ENCODE measurements at regions not wholly inside any gene's neighbourhood (a gene's known extent, or its start where the extent isn't known, plus 50 kb on each side); places are given as distances from the start of the nearest gene placed in this dataset.

DNA sequence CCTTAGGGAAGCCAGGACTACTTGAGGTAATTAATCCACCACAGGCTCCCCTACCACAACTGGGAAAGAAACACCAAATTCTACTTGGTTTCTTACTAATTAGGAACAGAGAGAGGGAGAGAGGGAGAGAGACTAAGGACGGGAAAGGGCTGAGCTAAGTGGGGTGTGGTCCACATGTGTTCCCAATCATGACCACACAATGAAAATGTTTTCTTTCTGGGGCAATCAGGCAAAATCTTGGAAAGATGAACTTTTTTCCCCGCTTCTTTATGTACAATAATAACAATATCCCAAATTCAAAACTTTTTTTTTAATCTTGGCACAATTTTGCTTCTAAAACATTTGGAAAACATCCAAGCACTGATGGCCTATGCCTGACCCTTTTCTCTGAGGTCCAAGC, 734.4 kb downstream of the MAFB start:
- in situ Hi-C loops (cut with MboI; ENCODE audit: low sequenced_read_pairs), result no loop called here

DNA sequence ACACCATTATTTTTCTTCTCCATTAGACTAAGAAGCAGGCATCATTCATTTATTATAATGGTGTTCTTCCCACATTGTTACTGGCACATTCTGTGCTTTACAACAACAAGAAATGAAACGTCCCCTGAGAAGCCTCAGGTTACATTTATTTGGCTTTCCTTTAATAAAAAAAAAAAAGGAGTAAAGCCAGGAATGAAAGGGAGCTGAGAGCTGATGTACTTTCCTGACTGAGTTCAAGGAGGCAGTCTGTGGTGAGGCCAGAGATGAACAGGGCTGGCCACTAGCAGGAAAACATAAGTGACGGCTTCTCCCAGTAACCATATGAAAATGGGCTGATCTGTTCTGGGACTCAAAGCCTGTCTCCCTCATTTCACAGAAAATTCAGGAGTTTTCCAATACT, 742.1 kb downstream of the MAFB start:
- in situ Hi-C loops (cut with MboI; ENCODE audit: low sequenced_read_pairs), result no loop called here

DNA sequence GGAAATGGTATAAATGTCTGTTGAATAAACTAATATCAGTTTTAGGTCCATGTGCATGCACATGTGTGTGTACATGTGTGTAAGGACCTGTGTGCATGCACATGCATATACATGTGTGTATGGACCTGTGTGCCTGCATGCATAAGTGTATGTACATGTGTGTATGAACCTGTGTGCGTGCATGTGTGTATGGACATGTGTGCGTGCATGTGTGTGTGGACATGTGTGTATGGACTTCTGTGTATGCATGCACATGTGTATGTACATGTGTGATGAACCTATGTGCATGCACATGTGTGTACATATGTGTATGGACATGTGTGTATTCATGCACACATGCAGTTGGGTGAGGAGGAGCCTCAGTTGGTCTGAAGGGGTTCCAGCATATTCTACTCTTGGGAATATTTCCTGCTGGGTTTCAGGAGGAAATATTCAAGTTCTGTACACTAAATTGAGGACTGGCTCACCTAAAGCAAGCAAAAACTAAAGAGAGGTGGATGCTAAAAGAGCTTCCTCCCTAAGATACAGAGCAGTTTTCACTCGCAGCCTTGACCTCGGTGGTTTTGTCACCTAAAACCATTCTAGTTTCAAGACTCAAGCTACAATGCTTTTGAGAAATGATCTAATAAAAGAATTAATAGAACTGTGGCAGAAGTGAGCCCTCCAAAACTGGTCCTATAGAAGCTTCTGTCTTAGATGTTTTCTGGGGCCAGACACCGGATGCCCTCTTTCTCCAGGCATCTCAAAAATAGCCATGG, 742.8 kb downstream of the MAFB start:
- in situ Hi-C loops (cut with MboI; ENCODE audit: low sequenced_read_pairs), result no loop called here

DNA sequence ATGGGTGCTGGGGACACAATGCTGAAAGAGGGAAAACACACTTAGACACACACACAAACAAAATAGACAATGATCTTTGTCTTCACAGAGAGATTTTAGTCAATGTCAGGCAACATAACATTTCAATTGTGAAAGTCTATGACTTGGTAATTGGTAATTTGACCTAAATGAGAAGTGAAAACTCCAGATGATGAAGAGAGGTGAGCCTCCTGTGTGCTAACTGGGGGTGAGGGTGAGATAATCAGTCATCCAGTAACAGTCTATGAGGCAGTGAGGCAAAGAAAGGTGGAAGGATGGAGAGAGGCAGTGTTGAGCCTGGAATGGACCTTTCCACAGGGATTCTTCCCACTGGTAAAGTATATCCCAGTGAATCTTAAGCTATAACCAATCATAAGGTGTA, 744.2 kb downstream of the MAFB start:
- in situ Hi-C loops (cut with MboI; ENCODE audit: low sequenced_read_pairs), result no loop called here

DNA sequence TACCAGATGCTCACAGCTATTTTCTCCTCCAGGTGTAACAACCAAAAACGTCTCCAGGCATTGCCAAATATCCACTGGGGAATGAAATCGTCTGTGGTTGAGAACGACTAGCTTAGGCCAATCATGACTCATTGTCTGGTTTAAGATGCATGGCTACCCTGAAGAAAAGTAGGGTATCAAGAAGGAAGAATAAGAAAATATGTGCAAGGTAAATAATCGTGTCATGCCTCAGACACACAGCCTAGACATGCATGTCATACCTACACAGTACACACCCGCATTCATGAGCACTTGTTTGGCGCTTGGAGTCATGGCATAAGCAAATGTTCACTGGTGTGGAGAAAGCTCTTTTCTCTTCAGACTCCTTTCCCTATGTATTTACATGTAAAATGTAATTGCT, 745.7 kb downstream of the MAFB start:
- in situ Hi-C loops (cut with MboI; ENCODE audit: low sequenced_read_pairs), result no loop called here

DNA sequence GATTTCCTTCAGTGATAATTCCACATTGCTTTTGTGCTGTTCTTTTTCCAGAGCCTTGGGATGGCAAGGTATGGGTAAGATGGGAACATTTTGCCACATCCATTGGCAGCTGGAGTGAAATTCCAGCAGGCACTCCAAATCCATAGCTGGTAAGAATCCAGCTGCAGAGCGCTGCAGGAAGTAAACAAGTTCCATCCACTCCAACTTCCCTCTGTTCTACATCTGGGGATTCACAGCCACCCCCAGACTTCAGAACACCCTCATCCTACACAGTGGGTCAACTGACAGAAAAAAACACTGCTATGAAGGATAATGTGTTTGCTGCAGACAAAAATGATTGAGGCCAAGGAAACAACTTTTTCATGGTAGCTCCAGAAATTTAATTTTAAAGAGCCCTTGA, 747.8 kb downstream of the MAFB start:
- in situ Hi-C loops (cut with MboI; ENCODE audit: low sequenced_read_pairs), result no loop called here

DNA sequence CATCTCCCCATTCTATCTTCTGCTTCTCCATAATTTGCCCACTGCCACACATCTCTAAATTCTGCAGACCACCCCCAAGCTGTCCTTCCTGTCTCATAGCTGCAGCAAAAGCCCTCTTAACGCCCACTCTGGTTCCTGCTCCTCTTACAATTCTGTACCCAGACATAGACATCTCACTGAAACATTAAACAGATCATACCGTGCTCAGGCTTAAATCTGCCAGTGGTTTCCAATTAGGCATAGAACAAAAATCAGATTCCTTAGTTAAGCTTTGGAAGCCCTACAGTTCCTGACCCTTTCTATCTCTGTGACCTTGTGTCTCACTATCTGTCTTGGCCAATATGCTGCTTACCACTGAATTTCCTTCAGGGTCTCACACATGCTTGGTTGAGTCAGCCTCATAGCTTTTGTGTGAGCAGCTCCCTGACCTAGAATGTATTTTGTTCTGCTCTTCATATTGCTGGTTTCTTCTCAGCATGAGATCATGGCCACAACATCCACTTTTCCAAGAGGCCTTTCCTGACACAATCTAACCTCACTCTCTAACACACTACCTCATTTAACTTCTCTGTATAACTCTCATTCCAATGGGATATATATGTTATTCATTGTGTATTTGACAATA, 749.7 kb downstream of the MAFB start:
- in situ Hi-C loops (cut with MboI; ENCODE audit: low sequenced_read_pairs), result no loop called here

DNA sequence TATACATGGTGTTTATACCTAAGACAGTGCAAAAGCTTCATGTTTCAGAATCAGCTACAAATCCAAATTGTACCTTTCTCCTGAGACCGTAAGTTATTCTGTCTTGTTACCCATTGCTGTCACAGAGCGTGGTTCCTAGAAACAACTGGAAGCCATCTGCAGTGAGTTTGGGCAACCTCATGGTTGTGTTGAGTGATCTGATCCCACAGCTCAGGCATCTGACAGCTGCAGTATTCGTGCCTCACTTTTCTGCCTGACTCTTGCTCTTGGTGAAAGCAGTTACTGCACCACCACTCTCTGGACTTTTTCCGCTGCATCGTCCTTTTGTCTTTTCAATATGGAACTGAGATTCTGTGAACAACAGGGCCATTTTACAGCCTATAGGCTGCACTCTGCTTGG, 752.6 kb downstream of the MAFB start:
- in situ Hi-C loops (cut with MboI; ENCODE audit: low sequenced_read_pairs), result no loop called here

DNA sequence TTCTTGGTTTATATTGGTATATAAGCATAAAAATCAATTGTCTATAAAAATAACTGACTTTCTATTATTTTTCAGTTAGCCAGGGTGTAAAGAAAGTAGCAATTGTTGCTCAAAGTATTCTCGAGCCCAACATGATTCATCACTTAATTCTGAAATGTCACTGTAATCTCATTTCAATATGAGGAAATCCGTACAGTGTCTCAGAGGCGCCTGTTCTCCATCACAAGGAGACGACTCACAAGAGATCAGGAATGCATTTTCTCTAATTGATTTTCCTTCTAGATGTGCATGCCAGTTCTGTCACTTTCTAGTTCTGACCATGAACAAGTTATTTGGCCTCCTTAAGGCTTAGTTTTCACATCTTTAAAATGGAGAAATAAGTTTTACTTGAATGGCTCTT, 753.1 kb downstream of the MAFB start:
- in situ Hi-C loops (cut with MboI; ENCODE audit: low sequenced_read_pairs), result no loop called here

DNA sequence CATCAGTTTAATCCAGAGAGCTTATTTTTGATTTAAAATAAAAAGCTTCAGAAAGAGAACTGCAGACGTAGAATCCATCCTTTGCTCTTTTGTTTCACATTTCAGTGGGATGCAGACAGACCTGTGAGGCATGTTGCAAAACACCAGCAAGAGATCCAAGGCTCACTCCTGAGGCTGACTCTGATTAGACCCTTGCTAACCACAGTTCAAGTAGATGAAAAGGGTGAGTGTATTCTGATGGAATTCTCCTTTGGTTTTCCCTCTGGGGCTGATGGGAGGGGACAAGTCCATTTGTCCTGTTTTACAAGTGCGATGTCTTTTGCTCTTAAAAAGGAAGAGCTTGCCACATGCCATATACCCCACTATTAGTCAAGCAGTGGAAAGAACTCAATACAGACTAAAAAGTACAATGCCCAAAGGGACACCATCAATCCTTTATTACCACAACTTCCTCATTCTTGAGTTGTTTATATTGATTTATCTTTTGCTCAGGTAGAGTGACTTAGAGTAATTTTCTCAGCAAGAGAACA, 772.7 kb downstream of the MAFB start:
- in situ Hi-C loops (cut with MboI; ENCODE audit: low sequenced_read_pairs), result no loop called here

DNA sequence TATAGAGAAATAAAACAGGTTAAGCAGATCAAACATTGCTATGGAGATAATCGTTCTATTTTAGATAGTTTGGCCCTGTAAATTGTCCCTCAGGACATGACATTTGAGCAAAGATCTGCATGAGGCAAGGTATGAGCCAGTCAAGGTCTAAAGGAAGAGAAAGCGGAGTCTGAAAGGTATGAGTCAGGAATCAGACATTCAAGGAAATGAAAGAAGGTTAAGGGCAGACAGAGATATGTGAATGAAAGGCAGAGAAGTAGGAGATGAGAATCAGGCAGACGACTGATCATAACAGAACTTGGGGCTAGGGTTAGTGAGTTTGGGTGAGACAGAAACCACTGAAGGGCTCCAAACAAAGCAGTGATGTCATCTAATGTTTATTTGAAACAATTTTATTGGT, 775.8 kb downstream of the MAFB start:
- in situ Hi-C loops (cut with MboI; ENCODE audit: low sequenced_read_pairs), result no loop called here

DNA sequence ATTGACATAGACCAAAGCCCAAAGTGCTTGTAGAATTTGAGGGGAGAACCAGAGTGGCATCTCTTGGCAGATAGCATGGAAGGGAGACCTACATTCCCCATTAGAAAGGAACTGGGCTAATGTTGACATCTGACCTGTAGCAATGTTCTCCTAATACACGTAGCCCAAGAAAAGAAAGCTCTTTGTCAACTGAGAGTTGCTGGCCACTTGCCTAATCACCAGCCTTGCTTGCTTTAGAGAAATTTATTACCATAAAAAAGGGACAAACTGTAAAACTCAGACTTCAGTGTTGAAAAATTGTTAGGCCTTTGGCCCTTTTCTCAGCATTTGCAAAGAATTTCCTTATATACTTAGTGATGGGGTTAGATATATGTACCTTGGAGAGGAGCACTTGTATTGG, 777.5 kb downstream of the MAFB start:
- in situ Hi-C loops (cut with MboI; ENCODE audit: low sequenced_read_pairs), result no loop called here

DNA sequence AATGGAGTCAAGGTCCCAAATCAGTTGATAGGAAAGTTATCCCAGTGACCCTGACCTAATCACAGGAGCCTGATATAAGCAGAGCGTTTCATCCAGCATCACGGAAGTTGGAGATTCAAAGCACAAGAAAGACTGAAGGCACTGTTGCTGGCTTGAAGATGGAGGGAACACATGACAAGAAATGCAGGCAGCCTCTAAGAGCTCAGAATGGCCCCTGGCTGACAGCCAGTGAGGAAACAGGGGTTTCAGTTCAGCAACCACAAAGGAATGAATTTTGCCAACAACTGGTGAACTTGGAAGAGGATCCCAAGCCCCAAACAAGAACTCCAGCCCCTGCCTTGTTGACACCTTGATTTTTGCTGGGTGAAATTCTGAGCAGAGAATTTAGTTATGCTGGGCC, 778.5 kb downstream of the MAFB start:
- in situ Hi-C loops (cut with MboI; ENCODE audit: low sequenced_read_pairs), result no loop called here

DNA sequence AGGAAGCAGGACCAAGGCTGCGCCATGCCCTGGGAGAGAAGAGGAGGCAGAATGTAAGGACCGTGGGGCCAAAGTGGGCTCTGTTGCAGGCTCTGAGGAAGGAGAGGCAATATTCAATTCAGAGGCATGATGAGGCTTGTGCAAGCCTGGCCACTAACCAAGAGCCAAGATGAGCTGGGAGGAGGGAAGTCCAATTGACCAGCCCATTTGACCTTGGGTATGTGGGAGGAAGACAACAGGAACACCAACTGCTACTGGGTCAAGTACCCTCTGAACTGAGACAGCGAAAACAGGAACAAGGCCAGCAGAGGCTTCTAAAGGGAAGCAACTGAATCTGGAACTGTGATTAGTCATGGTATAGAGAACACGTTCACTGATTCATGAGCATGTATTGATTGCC, 779.6 kb downstream of the MAFB start:
- in situ Hi-C loops (cut with MboI; ENCODE audit: low sequenced_read_pairs), result no loop called here

DNA sequence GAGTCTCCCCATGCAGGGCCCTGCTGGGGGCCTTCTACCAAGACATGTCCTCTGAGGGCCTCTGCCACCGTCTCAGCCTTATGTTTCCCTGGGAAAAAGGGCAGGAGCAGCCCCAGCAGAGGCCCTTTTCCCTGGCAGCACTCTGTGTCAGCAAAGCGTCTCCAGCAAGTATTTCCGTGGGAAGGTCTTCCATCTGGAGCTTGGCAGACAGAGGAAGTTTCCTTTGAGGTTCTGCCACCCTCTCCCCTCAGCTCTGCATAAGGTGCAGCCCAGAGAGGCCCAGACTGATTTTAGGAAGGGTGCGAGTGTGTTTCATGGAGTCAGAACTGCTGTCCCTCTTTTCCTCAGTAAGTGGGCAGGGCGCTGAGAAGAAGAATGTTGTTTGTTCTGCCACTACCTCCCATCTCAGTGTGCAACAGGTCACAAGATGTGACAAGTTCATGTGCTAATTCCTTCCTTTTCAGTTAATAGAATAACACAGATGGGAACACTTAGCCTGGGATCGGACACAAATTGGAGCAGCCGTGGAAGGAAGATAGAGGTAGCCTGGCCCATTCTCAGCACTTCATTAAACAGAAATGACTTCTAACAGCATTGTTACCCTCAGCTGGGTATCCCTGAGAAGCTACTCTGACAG, 784.4 kb downstream of the MAFB start:
- in situ Hi-C loops (cut with MboI; ENCODE audit: low sequenced_read_pairs), result no loop called here

DNA sequence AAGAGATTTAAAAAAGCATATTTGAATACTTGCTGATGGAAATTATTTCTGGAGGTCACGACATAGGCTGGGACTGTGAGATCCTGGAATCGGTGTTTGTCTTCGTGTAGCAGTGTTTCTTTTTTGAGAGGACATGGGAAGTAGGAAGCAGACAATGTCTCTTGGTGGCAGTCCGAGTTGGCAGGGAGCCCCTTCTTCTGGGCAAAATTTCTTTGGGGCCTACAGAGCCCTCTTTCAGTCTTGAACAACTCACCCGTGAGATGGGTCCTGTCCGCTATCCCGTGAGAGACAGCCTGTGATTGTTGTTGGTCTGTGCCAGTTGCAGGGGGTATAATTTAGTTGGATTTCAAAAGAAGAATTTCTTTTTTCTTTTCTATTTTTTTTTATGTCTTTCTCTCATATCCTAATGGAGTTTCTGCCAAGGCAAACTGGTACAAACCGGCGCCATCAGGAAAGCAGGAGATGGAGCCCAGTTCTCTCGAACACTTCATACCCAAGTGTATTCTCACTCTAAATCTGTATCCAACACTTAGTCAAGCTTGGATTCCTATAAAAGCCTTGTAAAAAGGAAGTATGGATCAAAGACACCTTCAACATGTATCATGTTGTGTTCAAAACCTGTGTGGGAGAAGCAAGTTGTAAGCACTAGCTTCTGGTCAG, 785.1 kb downstream of the MAFB start:
- in situ Hi-C loops (cut with MboI; ENCODE audit: low sequenced_read_pairs), result no loop called here

DNA sequence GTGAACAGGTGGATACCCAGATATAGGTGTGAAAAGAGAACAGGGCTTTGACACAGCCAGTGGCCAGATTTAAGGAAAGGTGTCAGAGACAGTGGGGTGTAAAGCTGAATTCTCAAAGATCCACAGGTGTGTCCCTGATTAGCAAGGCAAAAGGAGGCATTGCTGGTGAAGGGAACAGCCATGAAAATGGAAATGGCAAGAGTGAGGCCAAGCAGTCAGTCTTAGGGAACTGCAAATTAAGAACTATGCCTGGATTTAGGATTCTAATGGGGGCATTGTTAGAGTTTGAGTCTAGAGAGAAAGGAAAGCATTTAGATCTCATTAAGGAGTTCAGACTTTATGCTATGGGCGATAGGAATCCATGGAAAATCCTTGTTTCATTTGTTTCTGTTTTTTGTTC, 789.2 kb downstream of the MAFB start:
- in situ Hi-C loops (cut with MboI; ENCODE audit: low sequenced_read_pairs), result loop anchor here (25.0 kb wide), 2 partner anchors 787 to 1212 kb away; partner anchors contain the start of gene MAFB

DNA sequence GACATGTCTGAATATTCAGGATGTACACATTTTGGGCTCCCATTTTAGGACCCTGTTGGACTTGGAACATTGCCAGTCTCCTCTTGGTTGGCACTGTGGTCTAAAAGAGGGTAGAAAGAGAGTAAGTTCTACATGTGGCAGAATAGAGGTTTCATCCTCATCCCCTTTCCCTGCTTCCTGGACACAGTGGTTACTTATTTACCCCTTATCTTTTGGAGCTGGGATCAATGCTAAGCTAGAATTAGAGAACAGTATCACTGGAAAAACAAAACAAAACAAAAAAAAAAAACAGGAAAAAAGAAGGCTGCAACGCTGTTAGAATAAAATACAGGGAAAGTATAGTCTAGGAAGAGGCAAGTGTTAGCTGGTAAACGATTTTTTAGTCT, 790.6 kb downstream of the MAFB start:
- in situ Hi-C loops (cut with MboI; ENCODE audit: low sequenced_read_pairs), result loop anchor here (25.0 kb wide), 2 partner anchors 789 to 1214 kb away; partner anchors contain the start of gene MAFB

DNA sequence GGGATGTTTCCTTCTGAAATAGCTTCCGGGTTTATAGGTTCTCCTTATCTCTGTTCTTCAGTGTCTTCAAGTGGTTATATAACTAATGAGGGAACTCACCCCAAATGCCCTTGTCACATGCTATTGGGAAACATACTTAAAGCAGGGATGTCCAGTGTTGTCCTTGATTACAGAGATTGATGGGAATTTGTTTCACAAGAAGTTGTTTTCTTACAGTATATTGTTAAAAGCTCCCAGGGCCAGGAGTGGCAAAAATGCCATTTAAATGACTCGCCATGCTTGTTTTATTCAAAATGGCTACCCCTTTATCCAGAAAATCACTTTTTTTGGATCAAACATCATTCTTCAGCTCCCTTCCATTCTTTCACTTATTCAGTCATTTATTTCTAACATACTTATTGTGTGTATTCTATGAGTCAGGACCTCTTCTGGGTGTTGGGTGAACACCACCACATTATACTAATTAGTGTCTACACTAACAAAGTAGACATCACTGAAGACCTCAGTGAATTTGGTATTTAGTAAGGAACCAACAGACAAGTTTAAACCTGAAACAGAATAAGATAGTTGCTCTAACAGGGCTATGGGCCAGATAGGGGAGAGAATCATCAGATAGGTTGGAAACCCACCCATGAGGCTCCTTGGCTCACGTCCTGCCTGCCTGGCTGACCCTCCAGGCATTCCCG, 791.1 kb downstream of the MAFB start:
- in situ Hi-C loops (cut with MboI; ENCODE audit: low sequenced_read_pairs), result loop anchor here (25.0 kb wide), 2 partner anchors 789 to 1214 kb away; partner anchors contain the start of gene MAFB

DNA sequence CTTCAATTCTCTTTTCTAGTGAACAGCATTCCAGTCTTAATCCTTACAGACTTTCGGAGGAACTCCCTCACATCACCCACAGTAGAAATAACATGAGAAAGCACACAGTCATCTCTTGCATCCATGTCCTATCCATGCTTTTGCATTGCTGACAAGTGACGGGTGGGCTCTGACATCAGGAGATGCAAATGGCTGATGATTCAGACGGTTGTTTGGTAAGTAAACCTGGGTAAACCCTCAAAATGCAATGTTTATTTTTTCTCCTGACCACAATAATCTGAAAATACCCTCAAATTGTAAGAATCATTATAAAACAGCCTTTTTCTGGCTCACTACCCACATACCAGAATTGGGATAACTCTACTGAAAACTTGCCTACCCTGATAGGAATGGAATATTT, 792.0 kb downstream of the MAFB start:
- in situ Hi-C loops (cut with MboI; ENCODE audit: low sequenced_read_pairs), result loop anchor here (25.0 kb wide), 2 partner anchors 790 to 1215 kb away; partner anchors contain the start of gene MAFB

DNA sequence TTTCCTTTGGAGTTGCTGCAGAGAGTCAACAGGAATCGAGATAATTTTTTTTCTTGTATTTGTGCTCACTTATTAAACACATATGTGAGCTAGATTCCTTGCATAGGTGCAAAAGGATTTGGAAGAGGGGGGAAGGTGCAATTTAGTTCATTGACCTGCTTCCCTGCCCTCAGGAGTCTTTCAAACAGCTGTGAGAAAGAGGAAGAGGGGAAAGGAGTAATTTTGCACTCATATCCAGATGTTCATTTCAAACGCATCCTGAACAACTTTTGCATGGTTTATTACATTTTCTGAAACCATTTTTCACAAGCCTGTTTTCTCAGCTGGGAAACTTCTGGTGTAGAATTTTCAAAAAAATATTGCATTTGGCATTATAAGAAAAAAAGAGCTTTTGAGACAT, 795.0 kb downstream of the MAFB start:
- in situ Hi-C loops (cut with MboI; ENCODE audit: low sequenced_read_pairs), result loop anchor here (25.0 kb wide), 2 partner anchors 793 to 1218 kb away; partner anchors contain the start of gene MAFB
